OCI-LY1 (cell line): ENCODE measurements at regions not wholly inside any gene's neighbourhood (a gene's known extent, or its start where the extent isn't known, plus 50 kb on each side); places are given as distances from the start of the nearest gene placed in this dataset.

Experiments
- H2AFZ ChIP-seq: fragments of 200-600 bp; sonication (generic), shearing (Covaris generic); 2 replicates; pipeline ENCODE4 v1.6.0; 2014; ENCODE audit warnings: antibody characterized with exemption, mild to moderate bottlenecking, low read length
- H3F3A ChIP-seq: fragments of 200-600 bp; sonication (generic), shearing (Covaris generic); 2 replicates; pipeline ENCODE4 v1.6.0; 2014; ENCODE audit warnings: mild to moderate bottlenecking, antibody characterized with exemption, low read length, moderate library complexity; ENCODE audit not compliant: insufficient read depth
- H3K27ac ChIP-seq: fragments of 200-600 bp; sonication (generic); 2 replicates; pipeline ENCODE4 v1.5.1; 2014; ENCODE audit warnings: low read length, mixed run types, mild to moderate bottlenecking, low read depth; ENCODE audit not compliant: poor library complexity, severe bottlenecking
- H3K27me3 ChIP-seq: fragments of 200-600 bp; sonication (generic); 2 replicates; pipeline ENCODE4 v1.6.0; 2014; ENCODE audit warnings: antibody characterized with exemption, mild to moderate bottlenecking, low read length, moderate library complexity; ENCODE audit not compliant: insufficient read depth
- H3K36me3 ChIP-seq: fragments of 200-600 bp; sonication (generic); 2 replicates; pipeline ENCODE4 v1.6.1; 2014; ENCODE audit warnings: mild to moderate bottlenecking, antibody characterized with exemption, low read length, moderate library complexity, mixed read lengths; ENCODE audit not compliant: insufficient read depth
- H3K4me1 ChIP-seq: fragments of 200-600 bp; sonication (generic); 2 replicates; pipeline ENCODE4 v1.5.1; 2014; ENCODE audit warnings: mild to moderate bottlenecking, low read length, moderate library complexity; ENCODE audit not compliant: insufficient read depth, severe bottlenecking
- H3K4me2 ChIP-seq: fragments of 200-600 bp; sonication (generic), shearing (Covaris generic); 2 replicates; pipeline ENCODE4 v1.6.1; 2014; ENCODE audit warnings: low read length
- H3K4me3 ChIP-seq: fragments of 200-600 bp; sonication (generic); 2 replicates; pipeline ENCODE4 v1.5.1; 2014; ENCODE audit warnings: low read length, low read depth, mild to moderate bottlenecking, mixed read lengths; ENCODE audit not compliant: poor library complexity, severe bottlenecking
- H3K79me2 ChIP-seq: fragments of 200-600 bp; shearing (Covaris generic); 2 replicates; pipeline ENCODE4 v1.6.1; 2016; ENCODE audit warnings: mixed run types, low read length, mixed read lengths; ENCODE audit not compliant: insufficient read depth
- H3K9ac ChIP-seq: fragments of 200-600 bp; sonication (generic), shearing (Covaris generic); 2 replicates; pipeline ENCODE4 v1.6.1; 2014; ENCODE audit warnings: mild to moderate bottlenecking, low read length, mixed read lengths
- H3K9me2 ChIP-seq: fragments of 200-600 bp; sonication (generic), shearing (Covaris generic); 2 replicates; pipeline ENCODE4 v1.6.1; 2014; ENCODE audit warnings: low read depth, mild to moderate bottlenecking, low read length, mixed read lengths
- H3K9me3 ChIP-seq: fragments of 200-600 bp; shearing (Covaris generic); 2 replicates; pipeline ENCODE4 v1.6.1; 2014; ENCODE audit warnings: low read length, mixed read lengths
- H4K20me1 ChIP-seq: fragments of 200-600 bp; sonication (generic), shearing (Covaris generic); 2 replicates; pipeline ENCODE4 v1.6.0; 2016; ENCODE audit warnings: mild to moderate bottlenecking, low read length; ENCODE audit not compliant: insufficient read depth
- CTCF ChIP-seq: fragments of 200-600 bp; sonication (generic), shearing (Covaris generic); IDR thresholded peaks from 2 replicates; pipeline ENCODE4 v1.5.1; 2017; ENCODE audit warnings: mild to moderate bottlenecking, antibody characterized with exemption, low read length, moderate library complexity, mixed read lengths
- EZH2 ChIP-seq: fragments of 200-600 bp; sonication (generic), shearing (Covaris generic); IDR thresholded peaks from 2 replicates; pipeline ENCODE4 v1.8.0; 2017; ENCODE audit warnings: borderline replicate concordance, mixed run types, mild to moderate bottlenecking, antibody characterized with exemption, low read length, moderate library complexity, mixed read lengths

GRCh38 chr4:157558016-157558415 lies 337.5 kb downstream of the GRIA2 start:
- Histone ChIP-seq H4K20me1 (no peaks in the 10 kb centered on the region), H3K9ac (no peak overlapping the region), H3K4me1 (no peaks in the 10 kb centered on the region), H3K79me2 (no peaks in the 10 kb centered on the region), H3K27me3 (no peaks in the 10 kb centered on the region), H3K36me3 (no peaks in the 10 kb centered on the region), H3K9me2 (no peaks in the 10 kb centered on the region), H3K4me2 (no peak overlapping the region), H3K27ac (no peak overlapping the region), H3F3A (no peaks in the 10 kb centered on the region), H2AFZ (no peak overlapping the region), H3K4me3 (no peak overlapping the region), H3K9me3 (no peaks in the 10 kb centered on the region)
- TF ChIP-seq CTCF (no peak), EZH2 (no peak)

GRCh38 chr4:157550028-157550427 lies 329.5 kb downstream of the GRIA2 start:
- Histone ChIP-seq H3K36me3 (no peaks in the 10 kb centered on the region), H3K9ac (no peak overlapping the region), H3K4me1 (no peaks in the 10 kb centered on the region), H4K20me1 (no peaks in the 10 kb centered on the region), H3K4me2 (no peak overlapping the region), H3K27me3 (no peaks in the 10 kb centered on the region), H3K27ac (no peak overlapping the region), H3K9me2 (no peaks in the 10 kb centered on the region), H2AFZ (no peak overlapping the region), H3K9me3 (no peaks in the 10 kb centered on the region), H3F3A (no peaks in the 10 kb centered on the region), H3K4me3 (no peak overlapping the region), H3K79me2 (no peaks in the 10 kb centered on the region)
- no peak for TF ChIP-seq EZH2
- no peak for TF ChIP-seq CTCF

GRCh38 chr4:157527954-157528353 lies 307.4 kb downstream of the GRIA2 start:
- TF ChIP-seq CTCF (no peak), EZH2 (no peak)
- Histone ChIP-seq H3K27ac (no peak overlapping the region), H3K36me3 (no peaks in the 10 kb centered on the region), H3K79me2 (no peaks in the 10 kb centered on the region), H3K4me3 (no peak overlapping the region), H2AFZ (no peak overlapping the region), H3F3A (no peaks in the 10 kb centered on the region), H4K20me1 (no peaks in the 10 kb centered on the region), H3K4me1 (no peaks in the 10 kb centered on the region), H3K4me2 (no peak overlapping the region), H3K9me3 (no peaks in the 10 kb centered on the region; the same call in 1 of the 2 replicates), H3K27me3 (no peaks in the 10 kb centered on the region), H3K9me2 (no peaks in the 10 kb centered on the region), H3K9ac (no peak overlapping the region)
